H9 (cell line): ENCODE measurements at regions not wholly inside any gene's neighbourhood (a gene's known extent, or its start where the extent isn't known, plus 50 kb on each side); places are given as distances from the start of the nearest gene placed in this dataset.

Experiments used
- DNase-seq: peaks from one replicate; pipeline ENCODE4 v3.0.0-alpha.2; 2017
- H2AFZ ChIP-seq: one replicate; pipeline ENCODE4 v1.6.1; 2013; ENCODE audit warnings: mild to moderate bottlenecking, low read length, control low read depth, moderate library complexity
- H2AK5ac ChIP-seq: 2 replicates; pipeline ENCODE4 v1.6.1; 2013; ENCODE audit warnings: low read length, control low read depth, mixed read lengths; ENCODE audit not compliant: insufficient read length
- H2BK120ac ChIP-seq: one replicate; pipeline ENCODE4 v1.6.1; 2013; ENCODE audit warnings: low read depth, mild to moderate bottlenecking, low read length, control low read depth, inconsistent platforms; ENCODE audit not compliant: poor library complexity, severe bottlenecking
- H2BK12ac ChIP-seq: 2 replicates; pipeline ENCODE4 v1.6.1; 2013; ENCODE audit warnings: low read length, control low read depth, mixed read lengths, low read depth; ENCODE audit not compliant: insufficient read length
- H2BK15ac ChIP-seq: 2 replicates; pipeline ENCODE4 v1.6.1; 2013; ENCODE audit warnings: low read depth, low read length, control low read depth
- H2BK20ac ChIP-seq: one replicate; pipeline ENCODE4 v1.6.1; 2013; ENCODE audit warnings: low read depth, mild to moderate bottlenecking, low read length, control low read depth, inconsistent platforms; ENCODE audit not compliant: poor library complexity, severe bottlenecking
- H2BK5ac ChIP-seq: 2 replicates; pipeline ENCODE4 v1.6.1; 2013; ENCODE audit warnings: low read length, control low read depth, mixed read lengths; ENCODE audit not compliant: insufficient read length
- H3K14ac ChIP-seq: 2 replicates; pipeline ENCODE4 v1.6.1; 2013; ENCODE audit warnings: low read length, control low read depth; ENCODE audit not compliant: insufficient read depth
- H3K18ac ChIP-seq: 2 replicates; pipeline ENCODE4 v1.6.1; 2013; ENCODE audit warnings: low read depth, mild to moderate bottlenecking, mixed read lengths, low read length, control low read depth; ENCODE audit not compliant: insufficient read length
- H3K23ac ChIP-seq: 2 replicates; pipeline ENCODE4 v1.6.1; 2013; ENCODE audit warnings: low read length, control low read depth, mixed read lengths, low read depth; ENCODE audit not compliant: insufficient read length
- H3K23me2 ChIP-seq: 2 replicates; pipeline ENCODE4 v1.6.1; 2013; ENCODE audit warnings: low read depth, mild to moderate bottlenecking, mixed read lengths, low read length, control low read depth; ENCODE audit not compliant: insufficient read length, poor library complexity, severe bottlenecking
- H3K27ac ChIP-seq: 2 replicates; pipeline ENCODE4 v1.5.1; 2013; ENCODE audit warnings: low read length, control low read depth, mixed read lengths, low read depth; ENCODE audit not compliant: insufficient read length
- H3K27me3 ChIP-seq: 2 replicates; pipeline ENCODE4 v1.6.1; 2013; ENCODE audit warnings: low read length, control low read depth, inconsistent platforms; ENCODE audit not compliant: insufficient read depth
- H3K4ac ChIP-seq: 2 replicates; pipeline ENCODE4 v1.6.1; 2013; ENCODE audit warnings: low read depth, mild to moderate bottlenecking, control low read depth, inconsistent platforms, low read length, moderate library complexity
- H3K4me1 ChIP-seq: 2 replicates; pipeline ENCODE4 v1.6.1; 2013; ENCODE audit warnings: low read length, control low read depth, inconsistent platforms; ENCODE audit not compliant: insufficient read depth
- H3K4me2 ChIP-seq: 2 replicates; pipeline ENCODE4 v1.6.1; 2013; ENCODE audit warnings: low read length, control low read depth, mixed read lengths; ENCODE audit not compliant: insufficient read length, insufficient read depth
- H3K56ac ChIP-seq: 2 replicates; pipeline ENCODE4 v1.6.1; 2013; ENCODE audit warnings: low read depth, mild to moderate bottlenecking, mixed read lengths, low read length, control low read depth; ENCODE audit not compliant: insufficient read length
- H3K79me1 ChIP-seq: 2 replicates; pipeline ENCODE4 v1.6.1; 2013; ENCODE audit warnings: low read depth, mild to moderate bottlenecking, moderate library complexity, low read length, control low read depth, inconsistent platforms; ENCODE audit not compliant: insufficient read depth, poor library complexity, severe bottlenecking
- H3K79me2 ChIP-seq: 2 replicates; pipeline ENCODE4 v1.6.1; 2013; ENCODE audit warnings: low read length, control low read depth, inconsistent platforms; ENCODE audit not compliant: insufficient read depth
- H3K9ac ChIP-seq: 2 replicates; pipeline ENCODE4 v1.6.1; 2013; ENCODE audit warnings: low read length, control low read depth, mixed read lengths; ENCODE audit not compliant: insufficient read length; ENCODE audit errors: extremely low read depth
- H3K9me3 ChIP-seq: one replicate; pipeline ENCODE4 v1.6.1; 2013; ENCODE audit warnings: low read depth, low read length, inconsistent platforms; ENCODE audit not compliant: control insufficient read depth
- H3T11ph ChIP-seq: one replicate; pipeline ENCODE4 v1.6.1; 2013; ENCODE audit warnings: mild to moderate bottlenecking, low read length, control low read depth, inconsistent platforms
- H4K20me1 ChIP-seq: one replicate; pipeline ENCODE4 v1.6.1; 2013; ENCODE audit not compliant: control insufficient read depth, insufficient read length, insufficient read depth
- H4K5ac ChIP-seq: 2 replicates; pipeline ENCODE4 v1.6.1; 2013; ENCODE audit warnings: low read depth, mild to moderate bottlenecking, mixed read lengths, low read length, control low read depth; ENCODE audit not compliant: insufficient read length
- H4K8ac ChIP-seq: replicated peaks from 2 replicates; pipeline ENCODE4 v1.6.1; 2013; ENCODE audit warnings: low read length, control low read depth, mixed read lengths, low read depth; ENCODE audit not compliant: insufficient read length
- H4K91ac ChIP-seq: 2 replicates; pipeline ENCODE4 v1.6.1; 2013; ENCODE audit warnings: low read depth, mild to moderate bottlenecking, moderate library complexity, mixed read lengths, low read length, control low read depth; ENCODE audit not compliant: insufficient read length
- H3K27ac Mint-ChIP-seq, 3 experiments: 2 replicates in 2 of 3; 3 replicates in 1 of 3; pipeline ENCODE4 v1.8.0; 2020 to 2021; ENCODE audit warnings: mixed read lengths in 3 of 3, mild to moderate bottlenecking in 1 of 3, moderate library complexity in 1 of 3
- H3K27me3 Mint-ChIP-seq: 2 replicates; pipeline ENCODE4 v1.8.0; 2021; ENCODE audit warnings: low read depth, mild to moderate bottlenecking, moderate library complexity, mixed read lengths
- H3K36me3 Mint-ChIP-seq, 3 experiments: 2 replicates in 2 of 3; 3 replicates in 1 of 3; pipeline ENCODE4 v1.8.0; 2020 to 2021; ENCODE audit warnings: low read depth in 3 of 3, mixed read lengths in 3 of 3; ENCODE audit not compliant: insufficient read depth in 1 of 3
- H3K4me1 Mint-ChIP-seq, 2 experiments: 2 replicates each; pipeline ENCODE4 v1.8.0; 2020; ENCODE audit warnings: mixed read lengths in 2 of 2
- H3K4me3 Mint-ChIP-seq, 2 experiments: 2 replicates in 1 of 2; 3 replicates in 1 of 2; pipeline ENCODE4 v1.8.0; 2020 to 2021; ENCODE audit warnings: mild to moderate bottlenecking in 2 of 2, mixed read lengths in 2 of 2, moderate library complexity in 1 of 2
- H3K9me3 Mint-ChIP-seq, 2 experiments: 2 replicates in 1 of 2; 3 replicates in 1 of 2; pipeline ENCODE4 v1.8.0; 2020; ENCODE audit warnings: mild to moderate bottlenecking in 2 of 2, mixed read lengths in 2 of 2, moderate library complexity in 1 of 2
- CTCF ChIP-seq: fragments of 200-600 bp; sonication (generic); conservative IDR thresholded peaks from 3 replicates; pipeline ENCODE4 v1.8.0; 2021; ENCODE audit warnings: antibody characterized with exemption, mild to moderate bottlenecking
- WGBS: extraction: QIAGEN DNeasy Blood & Tissue Kit; methylation state at CpG from one replicate; pipeline ENCODE4 v1.1.7; 2013; ENCODE audit warnings: missing lambda C conversion rate, low lambda C conversion rate, mixed read lengths; ENCODE audit not compliant: insufficient read length; ENCODE audit errors: extremely low coverage; 5-methylcytosine and 5-hydroxymethylcytosine counted together

GRCh38 chr10:83819609-83820008 is 319.7 kb upstream of the GHITM start:
- Histone ChIP-seq H3K4ac (no peak overlapping the region), H3K4me1 (no peaks in the 10 kb centered on the region), H3K9me3 (no peaks in the 10 kb centered on the region), H4K5ac (no peak overlapping the region), H4K20me1 (no peaks in the 10 kb centered on the region), H3K27me3 (no peaks in the 10 kb centered on the region), H2BK20ac (no peak overlapping the region), H2BK120ac (no peak overlapping the region), H4K8ac (no peak overlapping the region), H2AK5ac (no peak overlapping the region), H3K23ac (no peak overlapping the region), H3K79me1 (no peaks in the 10 kb centered on the region), H3K4me2 (no peak overlapping the region), H3K23me2 (no peaks in the 10 kb centered on the region), H3K9ac (no peak overlapping the region), H2AFZ (no peak overlapping the region), H2BK5ac (no peak overlapping the region), H3K79me2 (no peaks in the 10 kb centered on the region), H3K18ac (no peak overlapping the region), H3K27ac (no peak overlapping the region), H3K14ac (no peak overlapping the region), H2BK12ac (no peak overlapping the region), H3K56ac (no peak overlapping the region), H2BK15ac (no peak overlapping the region), H3T11ph (no peak overlapping the region), H4K91ac (no peak overlapping the region)
- H3K36me3 Mint-ChIP-seq, result no peaks in the 10 kb centered on the region
- H3K9me3 Mint-ChIP-seq, result no peaks in the 10 kb centered on the region; a peak in 1 of 5 replicates
- no peaks in the 10 kb centered on the region; the same call in 1 of the 2 replicates for H3K27me3 Mint-ChIP-seq
- no peak overlapping the region for H3K4me3 Mint-ChIP-seq
- no CpG with 5 or more reads among the region's 2 CpGs for WGBS
- no peak for TF ChIP-seq CTCF
- no peak overlapping the region for H3K27ac Mint-ChIP-seq
- DNase-seq, result no peak
- H3K4me1 Mint-ChIP-seq, result peaks cover 19 to 22% of the 10 kb centered on the region in 2 experiments
